ENCODE measurements at regions not wholly inside any gene's neighbourhood (a gene's known extent, or its start where the extent isn't known, plus 50 kb on each side); places are given as distances from the start of the nearest gene placed in this dataset.
"Not testable (repeated sequence)": the region's sequence is repeated elsewhere in the genome, so short reads cannot be mapped to it uniquely, and the experiment has no call there.

DNA sequence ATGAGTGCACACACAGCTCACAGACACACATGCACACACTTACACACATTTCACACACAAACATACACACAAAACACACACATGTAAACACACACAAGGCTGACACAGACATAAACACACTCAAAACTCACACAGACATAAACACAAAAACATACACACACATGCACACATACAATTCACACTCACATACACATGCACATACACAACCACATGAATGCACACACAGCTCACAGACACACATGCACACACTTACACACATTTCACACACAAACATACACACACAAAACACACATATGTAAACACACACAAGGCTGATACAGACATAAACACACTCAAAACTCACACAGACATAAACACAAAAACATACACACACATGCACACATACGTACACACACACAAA is 455.0 kb downstream of the SOX11 start:
- TF ChIP-seq, protein P1, sequence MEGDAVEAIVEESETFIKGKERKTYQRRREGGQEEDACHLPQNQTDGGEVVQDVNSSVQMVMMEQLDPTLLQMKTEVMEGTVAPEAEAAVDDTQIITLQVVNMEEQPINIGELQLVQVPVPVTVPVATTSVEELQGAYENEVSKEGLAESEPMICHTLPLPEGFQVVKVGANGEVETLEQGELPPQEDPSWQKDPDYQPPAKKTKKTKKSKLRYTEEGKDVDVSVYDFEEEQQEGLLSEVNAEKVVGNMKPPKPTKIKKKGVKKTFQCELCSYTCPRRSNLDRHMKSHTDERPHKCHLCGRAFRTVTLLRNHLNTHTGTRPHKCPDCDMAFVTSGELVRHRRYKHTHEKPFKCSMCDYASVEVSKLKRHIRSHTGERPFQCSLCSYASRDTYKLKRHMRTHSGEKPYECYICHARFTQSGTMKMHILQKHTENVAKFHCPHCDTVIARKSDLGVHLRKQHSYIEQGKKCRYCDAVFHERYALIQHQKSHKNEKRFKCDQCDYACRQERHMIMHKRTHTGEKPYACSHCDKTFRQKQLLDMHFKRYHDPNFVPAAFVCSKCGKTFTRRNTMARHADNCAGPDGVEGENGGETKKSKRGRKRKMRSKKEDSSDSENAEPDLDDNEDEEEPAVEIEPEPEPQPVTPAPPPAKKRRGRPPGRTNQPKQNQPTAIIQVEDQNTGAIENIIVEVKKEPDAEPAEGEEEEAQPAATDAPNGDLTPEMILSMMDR (conservative IDR thresholded peaks at IDR 0.05; ENCODE audit: low read length), result not testable (repeated sequence)
- TF ChIP-seq EZH2phosphoT487 (IDR thresholded peaks at IDR 0.05; ENCODE audit: borderline replicate concordance), result not testable (repeated sequence)

Measured in Loucy (cell line).